Panc1 (cell line): ENCODE measurements at regions not wholly inside any gene's neighbourhood (a gene's known extent, or its start where the extent isn't known, plus 50 kb on each side); places are given as distances from the start of the nearest gene placed in this dataset.

Experiments
- CTCF ChIP-seq: fragments of 450-650 bp; IDR thresholded peaks from 2 replicates; pipeline ENCODE4 v1.5.1; 2017; ENCODE audit warnings: mild to moderate bottlenecking
- REST ChIP-seq, 2 experiments: IDR thresholded peaks; 2 replicates each; pipeline ENCODE4 v1.6.1; 2011 to 2012; ENCODE audit warnings: low read depth in 2 of 2, control low read depth in 1 of 2, low read length in 1 of 2, mild to moderate bottlenecking in 1 of 2, moderate library complexity in 1 of 2; ENCODE audit not compliant: insufficient read depth in 1 of 2
- SIN3A ChIP-seq: IDR thresholded peaks from 2 replicates; pipeline ENCODE4 v1.6.1; 2012; ENCODE audit warnings: low read depth, mild to moderate bottlenecking, low read length, moderate library complexity, borderline replicate concordance; ENCODE audit not compliant: insufficient read depth

- TF ChIP-seq REST (IDR thresholded peaks at IDR 0.05; ENCODE audit: insufficient read depth in 1 of 2, low read depth in 2 of 2, low read length in 1 of 2): no peak
- no peak for TF ChIP-seq CTCF
- no peak for TF ChIP-seq SIN3A
Observed at GRCh38 chr5:30331534-30331933, 862.0 kb upstream of the CDH6 start.
